A549 (cell line): ENCODE measurements at regions not wholly inside any gene's neighbourhood (a gene's known extent, or its start where the extent isn't known, plus 50 kb on each side); places are given as distances from the start of the nearest gene placed in this dataset.

Source experiments
- ATAC-seq, 2 experiments: fragments of 200-7000 bp in 1 of 2; fragments of >200 bp in 1 of 2; cut with Nextera tagmentation in 1 of 2; cut with Tn5 transposase in 1 of 2; 3 replicates each; pipeline versions ENCODE4 v1.8.0 to v1.9.1; 2018 to 2020; ENCODE audit warnings: mild to moderate bottlenecking in 1 of 2, moderate library complexity in 1 of 2
- CTCF ChIA-PET: fragments of 300-600 bp; sonication (Branson Sonifier 250); formaldehyde crosslinking; extraction: SDS; loops from one replicate; lab custom pipeline; 2021; ENCODE audit warnings: antibody characterized with exemption, inconsistent platforms; lab: Yijun Ruan, JAX
- POLR2A ChIA-PET: fragments of 350-600 bp; formaldehyde crosslinking; extraction: SDS; loops from one replicate; lab custom pipeline; 2021; ENCODE audit warnings: antibody characterized with exemption, inconsistent platforms; lab: Yijun Ruan, JAX
- DNase-seq, 2 experiments: peaks; one replicate each; pipeline versions ENCODE4 v3.0.0 to v3.0.0-alpha.2; 2011 to 2016; ENCODE audit warnings: low read depth in 1 of 2, low spot score in 1 of 2
- FAIRE-seq: peaks from 2 replicates; lab custom pipeline; 2011; peaks lifted over from hg19 to GRCh38; lab: Jason Lieb, UNC
- H3K27ac ChIP-seq, 2 experiments: fragments of >200 bp; sonication (Bioruptor Twin); formaldehyde crosslinking; 3 replicates each; pipeline ENCODE4 v1.5.1; 2016 to 2017
- H3K4me1 ChIP-seq: fragments of >200 bp; sonication (Bioruptor Twin); formaldehyde crosslinking; 3 replicates; pipeline ENCODE4 v1.6.1; 2016
- H3K4me2 ChIP-seq: fragments of >200 bp; sonication (Bioruptor Twin); formaldehyde crosslinking; 3 replicates; pipeline ENCODE4 v1.6.1; 2016
- H3K4me3 ChIP-seq: fragments of >200 bp; sonication (Bioruptor Twin); formaldehyde crosslinking; 3 replicates; pipeline ENCODE4 v1.5.1; 2016
- H3K9me3 ChIP-seq: fragments of >200 bp; sonication (Bioruptor Twin); formaldehyde crosslinking; 3 replicates; pipeline ENCODE4 v1.6.1; 2016
- CBX8 ChIP-seq: fragments of 200-600 bp; sonication (generic); IDR thresholded peaks from 2 replicates; pipeline ENCODE4 v1.6.1; 2016
- CEBPB ChIP-seq, 2 experiments: fragments of >200 bp in 1 of 2; sonication (Bioruptor Twin) in 1 of 2; formaldehyde crosslinking in 1 of 2; IDR thresholded peaks; 2 replicates each; pipeline ENCODE4 v1.6.1; 2012 to 2016
- E2F6 ChIP-seq: IDR thresholded peaks from 2 replicates; pipeline ENCODE4 v1.6.1; 2012; ENCODE audit warnings: low read depth, borderline replicate concordance
- EHMT2 ChIP-seq: fragments of 200-600 bp; sonication (generic); IDR thresholded peaks from 2 replicates; pipeline ENCODE4 v1.6.1; 2016; ENCODE audit warnings: antibody characterized with exemption, low read depth, mild to moderate bottlenecking, moderate library complexity
- ELK1 ChIP-seq: fragments of 150-350 bp; IDR thresholded peaks from 2 replicates; pipeline ENCODE4 v1.6.1; 2014; ENCODE audit warnings: low read depth, mild to moderate bottlenecking, low read length
- ESRRA ChIP-seq: fragments of 150-350 bp; IDR thresholded peaks from 2 replicates; pipeline ENCODE4 v1.6.1; 2014; ENCODE audit warnings: mild to moderate bottlenecking, low read length, borderline replicate concordance
- FOSL2 ChIP-seq, 2 experiments: fragments of 450-650 bp in 1 of 2; fragments of >200 bp in 1 of 2; sonication (Bioruptor Twin) in 1 of 2; formaldehyde crosslinking; IDR thresholded peaks; 2 replicates each; pipeline versions ENCODE4 v1.5.0 to v1.6.1; 2016 to 2020; ENCODE audit warnings: mild to moderate bottlenecking in 1 of 2, moderate library complexity in 1 of 2
- GATA3 ChIP-seq: IDR thresholded peaks from 2 replicates; pipeline ENCODE4 v1.6.1; 2012; ENCODE audit warnings: borderline replicate concordance
- HOXA7 ChIP-seq: fragments of 250-450 bp; sonication (Bioruptor Pico); IDR thresholded peaks from 2 replicates; pipeline ENCODE4 v1.5.0; 2020; ENCODE audit warnings: mild to moderate bottlenecking, moderate library complexity
- HOXB5 ChIP-seq: fragments of 250-450 bp; sonication (Bioruptor Pico); IDR thresholded peaks from 2 replicates; pipeline ENCODE4 v1.5.0; 2020; ENCODE audit warnings: mild to moderate bottlenecking, moderate library complexity
- JUNB ChIP-seq: fragments of >200 bp; sonication (Bioruptor Twin); formaldehyde crosslinking; IDR thresholded peaks from 2 replicates; pipeline ENCODE4 v1.6.1; 2016
- KDM5A ChIP-seq: fragments of 200-600 bp; sonication (generic); IDR thresholded peaks from 2 replicates; pipeline ENCODE4 v1.6.1; 2016; ENCODE audit warnings: antibody characterized with exemption, mild to moderate bottlenecking
- MAX ChIP-seq: IDR thresholded peaks from 2 replicates; pipeline ENCODE4 v1.6.1; 2012
- MYC ChIP-seq: IDR thresholded peaks from 2 replicates; pipeline ENCODE4 v1.6.1; 2012; ENCODE audit warnings: mild to moderate bottlenecking, inconsistent platforms, low read length, improper control_type of control experiment, borderline replicate concordance
- NFE2L2 ChIP-seq: fragments of 150-350 bp; conservative IDR thresholded peaks from 2 replicates; pipeline ENCODE4 v1.6.1; 2014; ENCODE audit warnings: low read length
- NPAS2 ChIP-seq: fragments of 250-450 bp; sonication (Bioruptor Pico); IDR thresholded peaks from 2 replicates; pipeline ENCODE4 v1.8.0; 2022; ENCODE audit warnings: mild to moderate bottlenecking, moderate library complexity, borderline replicate concordance
- NR3C1 ChIP-seq: fragments of >200 bp; sonication (Bioruptor Twin); formaldehyde crosslinking; IDR thresholded peaks from 3 replicates; pipeline ENCODE4 v1.6.1; 2017
- PBX3 ChIP-seq: IDR thresholded peaks from 2 replicates; pipeline ENCODE4 v1.6.1; 2012
- POLR2A ChIP-seq: IDR thresholded peaks from 2 replicates; pipeline ENCODE4 v1.6.1; 2012; ENCODE audit warnings: mild to moderate bottlenecking, low read length
- POLR2AphosphoS2 ChIP-seq: conservative IDR thresholded peaks from 2 replicates; pipeline ENCODE4 v1.6.1; 2012; ENCODE audit warnings: low read length, improper control_type of control experiment, inconsistent platforms
- RARB ChIP-seq: fragments of 250-450 bp; sonication (Bioruptor Pico); IDR thresholded peaks from 2 replicates; pipeline ENCODE4 v1.8.0; 2021; ENCODE audit warnings: mild to moderate bottlenecking, moderate library complexity
- RCOR1 ChIP-seq: fragments of 150-350 bp; IDR thresholded peaks from 2 replicates; pipeline ENCODE4 v1.6.1; 2014; ENCODE audit warnings: antibody characterized with exemption, low read length, low read depth
- REST ChIP-seq: fragments of 200-600 bp; sonication (generic); IDR thresholded peaks from 2 replicates; pipeline ENCODE4 v1.6.1; 2016; ENCODE audit warnings: antibody characterized with exemption, mild to moderate bottlenecking, moderate library complexity
- RNF2 ChIP-seq: fragments of 200-600 bp; sonication (generic); IDR thresholded peaks from 2 replicates; pipeline ENCODE4 v1.6.1; 2016; ENCODE audit warnings: low read depth, mild to moderate bottlenecking, antibody characterized with exemption, moderate library complexity, borderline replicate concordance
- SREBF2 ChIP-seq: fragments of 450-650 bp; IDR thresholded peaks from 2 replicates; pipeline ENCODE4 v1.6.1; 2014; ENCODE audit warnings: mild to moderate bottlenecking, moderate library complexity
- TFCP2L1 ChIP-seq: fragments of 250-450 bp; sonication (Bioruptor Pico); IDR thresholded peaks from 2 replicates; pipeline ENCODE4 v1.5.0; 2021; ENCODE audit warnings: mild to moderate bottlenecking
- ZC3H11A ChIP-seq: fragments of 450-650 bp; IDR thresholded peaks from 2 replicates; pipeline ENCODE4 v1.6.1; 2014; ENCODE audit warnings: antibody characterized with exemption, mild to moderate bottlenecking
- ZSCAN20 ChIP-seq: fragments of 250-450 bp; sonication (Bioruptor Pico); IDR thresholded peaks from 2 replicates; pipeline ENCODE4 v1.8.0; 2022; ENCODE audit warnings: mild to moderate bottlenecking, moderate library complexity
- WGBS: methylation state at CpG from one replicate; pipeline ENCODE4 v1.1.6; 2017; ENCODE audit errors: missing lambda C conversion rate; 5-methylcytosine and 5-hydroxymethylcytosine counted together
- TF ChIP-seq, protein P1 (sequence below): fragments of >200 bp; sonication (Bioruptor Twin); formaldehyde crosslinking; IDR thresholded peaks from 3 replicates; pipeline ENCODE4 v1.6.1; 2016

GRCh38 chr4:87912164-87913004, 63.1 kb upstream of the SPP1 start:
- H3K4me1 ChIP-seq = peaks cover 20% of the 10 kb centered on the region; the same call in 2 of the 3 replicates
- ChIA-PET CTCF (interaction anchor here (0.6 to 1.1 kb wide), 2 partner anchors 9 to 10 kb away, joined by 3 read pairs; no protein-coding TSS in a partner anchor), POLR2A (no interaction called here)
- no peak for TF ChIP-seq EHMT2
- no peak for TF ChIP-seq MAX
- no peak for TF ChIP-seq RARB (CRISPR knock-in tag)
- TF ChIP-seq RNF2 = no peak
- TF ChIP-seq NR3C1 = no peak
- no peak for TF ChIP-seq ZSCAN20 (CRISPR knock-in tag)
- no peak for TF ChIP-seq ELK1
- TF ChIP-seq NFE2L2 = no peak
- no peak for TF ChIP-seq CEBPB (IDR thresholded peaks at IDR 0.05)
- no peak for TF ChIP-seq MYC
- TF ChIP-seq KDM5A = no peak
- no peak for TF ChIP-seq HOXA7
- TF ChIP-seq NPAS2 (CRISPR knock-in tag) = no peak
- TF ChIP-seq FOSL2 (IDR thresholded peaks at IDR 0.05) = no peak
- no peak for TF ChIP-seq FOSL2 (CRISPR knock-in tag; IDR thresholded peaks at IDR 0.05)
- TF ChIP-seq GATA3 = no peak
- TF ChIP-seq PBX3 = no peak
- no peak for TF ChIP-seq POLR2A
- TF ChIP-seq E2F6 = no peak
- TF ChIP-seq ESRRA = no peak
- no peak for TF ChIP-seq JUNB
- no peak for FAIRE-seq
- 53% methylated on average over 7 of the region's 7 CpGs for WGBS
- no peak overlapping the region for H3K4me3 ChIP-seq
- ATAC-seq = no peak
- no peak overlapping the region for H3K27ac ChIP-seq
- no peak for DNase-seq
- H3K4me2 ChIP-seq = peak overlapping the region; percentile 16; the same call in 1 of the 3 replicates
- no peaks in the 10 kb centered on the region for H3K9me3 ChIP-seq

DNA sequence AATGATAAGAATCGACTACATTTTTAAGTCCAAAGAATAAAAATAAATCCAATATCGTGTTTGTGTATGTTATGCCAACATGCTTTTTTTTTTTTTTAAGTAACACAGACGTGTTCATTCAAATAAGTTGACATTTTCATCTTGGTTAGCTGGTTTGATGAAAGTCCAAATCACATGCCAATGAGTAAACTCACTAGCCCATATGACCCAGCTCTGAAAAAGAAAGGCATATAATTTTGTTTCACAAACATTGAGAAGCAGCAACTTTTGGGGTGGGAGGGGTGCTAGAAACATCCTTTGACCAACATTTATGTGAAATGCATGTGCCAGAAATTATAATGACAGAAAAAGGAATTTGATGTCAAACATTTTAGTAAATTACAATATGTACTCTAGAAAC, 61.6 kb upstream of the SPP1 start:
- Histone ChIP-seq H3K4me2 (no peak overlapping the region), H3K4me3 (no peak overlapping the region), H3K4me1 (peaks cover 20% of the 10 kb centered on the region; the same call in 2 of the 3 replicates), H3K9me3 (no peaks in the 10 kb centered on the region), H3K27ac (no peak overlapping the region)
- 58% methylated on average over 3 of the region's 3 CpGs for WGBS
- CTCF ChIA-PET = interaction anchor here (1.1 kb wide), 1 partner anchor 10 kb away, joined by 3 read pairs; no protein-coding TSS in a partner anchor
- ATAC-seq = no peak
- POLR2A ChIA-PET = no interaction called here
- no peak for DNase-seq
- no peak for FAIRE-seq
- no peak for TF ChIP-seq ZSCAN20 (CRISPR knock-in tag)
- no peak for TF ChIP-seq CBX8
- no peak for TF ChIP-seq HOXB5 (CRISPR knock-in tag)
- TF ChIP-seq TFCP2L1 (CRISPR knock-in tag) = no peak
- no peak for TF ChIP-seq FOSL2 (IDR thresholded peaks at IDR 0.05)
- no peak for TF ChIP-seq FOSL2 (CRISPR knock-in tag; IDR thresholded peaks at IDR 0.05)
- TF ChIP-seq NR3C1 = no peak
- TF ChIP-seq ESRRA = no peak
- TF ChIP-seq ZC3H11A = no peak
- TF ChIP-seq REST = no peak
- no peak for TF ChIP-seq E2F6
- no peak for TF ChIP-seq SREBF2
- TF ChIP-seq RCOR1 = no peak
- no peak for TF ChIP-seq POLR2AphosphoS2
- TF ChIP-seq, protein P1, sequence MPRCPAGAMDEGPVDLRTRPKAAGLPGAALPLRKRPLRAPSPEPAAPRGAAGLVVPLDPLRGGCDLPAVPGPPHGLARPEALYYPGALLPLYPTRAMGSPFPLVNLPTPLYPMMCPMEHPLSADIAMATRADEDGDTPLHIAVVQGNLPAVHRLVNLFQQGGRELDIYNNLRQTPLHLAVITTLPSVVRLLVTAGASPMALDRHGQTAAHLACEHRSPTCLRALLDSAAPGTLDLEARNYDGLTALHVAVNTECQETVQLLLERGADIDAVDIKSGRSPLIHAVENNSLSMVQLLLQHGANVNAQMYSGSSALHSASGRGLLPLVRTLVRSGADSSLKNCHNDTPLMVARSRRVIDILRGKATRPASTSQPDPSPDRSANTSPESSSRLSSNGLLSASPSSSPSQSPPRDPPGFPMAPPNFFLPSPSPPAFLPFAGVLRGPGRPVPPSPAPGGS = no peak
